Transverse colon (tissue), 4 donors: ENCODE measurements at regions not wholly inside any gene's neighbourhood (a gene's known extent, or its start where the extent isn't known, plus 50 kb on each side); places are given as distances from the start of the nearest gene placed in this dataset.
"Not testable (repeated sequence)": the region's sequence is repeated elsewhere in the genome, so short reads cannot be mapped to it uniquely, and the experiment has no call there.

Experiments
- DNase-seq: peaks from one replicate; pipeline ENCODE4 v3.0.0-alpha.2; 2019
- H3K27ac ChIP-seq, 4 donors: fragments of 200-600 bp; sonication (generic); 2 replicates each; pipeline ENCODE4 v1.5.1; 2016 to 2018; ENCODE audit warnings: inconsistent platforms in 4 of 4
- H3K27me3 ChIP-seq: fragments of 200-600 bp; sonication (generic); 2 replicates; pipeline ENCODE4 v1.5.1; 2017; ENCODE audit warnings: inconsistent platforms
- H3K36me3 ChIP-seq, 4 donors: fragments of 200-600 bp; sonication (generic); 2 replicates each; pipeline ENCODE4 v1.5.1; 2017 to 2019; ENCODE audit warnings: inconsistent platforms in 4 of 4
- H3K4me1 ChIP-seq, 4 donors: fragments of 200-600 bp; sonication (generic); 2 replicates each; pipeline ENCODE4 v1.5.1; 2017 to 2020; ENCODE audit warnings: inconsistent platforms in 4 of 4
- H3K4me3 ChIP-seq, 4 donors: fragments of 200-600 bp; sonication (generic); 1 replicate in 1 of 4; 2 replicates in 3 of 4; pipeline versions ENCODE4 v1.5.1 to v1.6.1; 2017 to 2019; ENCODE audit warnings: inconsistent platforms in 4 of 4
- H3K9me3 ChIP-seq, 2 donors: fragments of 200-600 bp; sonication (generic); 2 replicates each; pipeline ENCODE4 v1.5.1; 2017 to 2019; ENCODE audit warnings: inconsistent platforms in 2 of 2
- CTCF ChIP-seq, 5 experiments: fragments of 200-600 bp in 3 of 5; fragments of 450-650 bp in 2 of 5; sonication (generic) in 3 of 5; IDR thresholded peaks; 1 replicate in 2 of 5; 2 replicates in 3 of 5; pipeline ENCODE4 v1.5.1; 2016 to 2017; ENCODE audit warnings: antibody characterized with exemption in 5 of 5, inconsistent platforms in 3 of 5, mild to moderate bottlenecking in 2 of 5, moderate library complexity in 1 of 5
- EP300 ChIP-seq: sonication (generic); formaldehyde crosslinking; IDR thresholded peaks from one replicate; pipeline ENCODE4 v1.6.1; 2017; ENCODE audit warnings: antibody characterized with exemption, low read depth
- POLR2A ChIP-seq: fragments of 450-650 bp; IDR thresholded peaks from one replicate; pipeline ENCODE4 v1.6.1; 2016; ENCODE audit warnings: antibody characterized with exemption, mild to moderate bottlenecking, moderate library complexity
- POLR2AphosphoS5 ChIP-seq, 3 donors: sonication (generic); formaldehyde crosslinking; IDR thresholded peaks; one replicate each; pipeline ENCODE4 v1.6.1; 2016; ENCODE audit warnings: antibody characterized with exemption in 3 of 3
- WGBS, 2 donors: methylation state at CpG; one replicate each; pipeline ENCODE4 v1.1.5; 2018; ENCODE audit warnings: low coverage in 1 of 2; 5-methylcytosine and 5-hydroxymethylcytosine counted together
- in situ Hi-C, 4 donors: fragments of 200-750 bp; cut with MboI; loops; one replicate each; pipeline versions ENCODE4 v1.15.0 to v1.15.1; 2017; ENCODE audit warnings: low sequenced_read_pairs in 3 of 4, low pct_ligation_motif_present in 1 of 4, low pct_unique_long_range_greater_than_20kb in 1 of 4
- intact Hi-C: fragments of 100-400 bp; cut with DNase I; formaldehyde crosslinking; loops from one replicate; pipeline ENCODE4 v1.15.1; 2023; ENCODE audit warnings: low total_unique reads

- no peaks in the 10 kb centered on the region for H3K9me3 ChIP-seq
- TF ChIP-seq POLR2A (no peak), POLR2AphosphoS5 (IDR thresholded peaks at IDR 0.05) (no peak), EP300 (no peak), CTCF (IDR thresholded peaks at IDR 0.05) (no peak)
- no peaks in the 10 kb centered on the region for H3K4me1 ChIP-seq
- intact Hi-C loops (no loop called here), in situ Hi-C loops (no loop called here)
- WGBS, 2 donors, result 88% methylated on average over 7 of the region's 7 CpGs
- H3K36me3 ChIP-seq, result no peaks in the 10 kb centered on the region
- DNase-seq, result no peak
- H3K27ac ChIP-seq, result no peak overlapping the region
- H3K4me3 ChIP-seq, result no peak overlapping the region
- H3K27me3 ChIP-seq, result no peaks in the 10 kb centered on the region
Observed at GRCh38 chr13:111589992-111590391, 269.6 kb downstream of the TEX29 start.

- no peaks in the 10 kb centered on the region for H3K9me3 ChIP-seq
- H3K27me3 ChIP-seq, result no peaks in the 10 kb centered on the region
- H3K4me1 ChIP-seq, result no peaks in the 10 kb centered on the region
- no peaks in the 10 kb centered on the region for H3K36me3 ChIP-seq
- 84 to 86% methylated on average over 11 to 14 of the region's 14 CpGs for WGBS, 2 donors
- intact Hi-C loops, result no loop called here
- no peak overlapping the region for H3K4me3 ChIP-seq
- in situ Hi-C loops, result no loop called here
- TF ChIP-seq CTCF (IDR thresholded peaks at IDR 0.05) (no peak), EP300 (no peak), POLR2AphosphoS5 (IDR thresholded peaks at IDR 0.05) (no peak)
- H3K27ac ChIP-seq, result no peak overlapping the region
- DNase-seq, result no peak
Observed at GRCh38 chr13:111590796-111591195, 270.4 kb downstream of the TEX29 start.

GRCh38 chr13:111593490-111593889 lies 273.0 kb downstream of the TEX29 start:
- H3K36me3 ChIP-seq, DNase-seq, H3K27ac ChIP-seq, H3K4me3 ChIP-seq, H3K27me3 ChIP-seq, in situ Hi-C loops, intact Hi-C loops, H3K9me3 ChIP-seq, H3K4me1 ChIP-seq: not testable (repeated sequence)
- 71 to 72% methylated on average over 3 to 4 of the region's 4 CpGs for WGBS, 2 donors

- no peak for DNase-seq
- Histone ChIP-seq H3K27ac (no peak overlapping the region), H3K9me3 (no peaks in the 10 kb centered on the region), H3K4me3 (no peak overlapping the region), H3K27me3 (no peaks in the 10 kb centered on the region), H3K36me3 (no peaks in the 10 kb centered on the region), H3K4me1 (no peaks in the 10 kb centered on the region)
- WGBS, 2 donors, result 92% methylated on average over 10 of the region's 10 CpGs; no CpG with 5 or more reads in 1 of the 2 donors
- in situ Hi-C loops (no loop called here), intact Hi-C loops (no loop called here)
- TF ChIP-seq CTCF (IDR thresholded peaks at IDR 0.05) (no peak), POLR2A (no peak), EP300 (no peak), POLR2AphosphoS5 (IDR thresholded peaks at IDR 0.05) (no peak)
Observed at GRCh38 chr13:111594606-111595005, 274.2 kb downstream of the TEX29 start.

- H3K27me3 ChIP-seq, result no peaks in the 10 kb centered on the region
- no peaks in the 10 kb centered on the region for H3K4me1 ChIP-seq
- H3K36me3 ChIP-seq, result no peaks in the 10 kb centered on the region
- 64 to 67% methylated on average over 2 to 3 of the region's 3 CpGs for WGBS, 2 donors
- H3K9me3 ChIP-seq, result no peaks in the 10 kb centered on the region
- no peak for DNase-seq
- TF ChIP-seq EP300, result no peak
- no peak for TF ChIP-seq CTCF (IDR thresholded peaks at IDR 0.05)
- TF ChIP-seq POLR2A, result no peak
- TF ChIP-seq POLR2AphosphoS5 (IDR thresholded peaks at IDR 0.05), result no peak
- no peak overlapping the region for H3K4me3 ChIP-seq
- in situ Hi-C loops, result no loop called here
- intact Hi-C loops, result no loop called here
- no peak overlapping the region for H3K27ac ChIP-seq
Observed at GRCh38 chr13:111595276-111595675, 274.8 kb downstream of the TEX29 start.
